Thyroid gland (tissue), 4 donors: ENCODE measurements at regions not wholly inside any gene's neighbourhood (a gene's known extent, or its start where the extent isn't known, plus 50 kb on each side); places are given as distances from the start of the nearest gene placed in this dataset.

Experiments
- CTCF ChIP-seq, 6 experiments: fragments of 200-600 bp in 3 of 6; fragments of 450-650 bp in 3 of 6; sonication (generic) in 3 of 6; IDR thresholded peaks; one replicate each; pipeline ENCODE4 v1.5.1; 2016 to 2019; ENCODE audit warnings: antibody characterized with exemption in 6 of 6, mild to moderate bottlenecking in 2 of 6, inconsistent platforms in 1 of 6, moderate library complexity in 1 of 6
- POLR2A ChIP-seq, 2 donors: fragments of 450-650 bp; IDR thresholded peaks; one replicate each; pipeline ENCODE4 v1.6.1; 2017; ENCODE audit warnings: antibody characterized with exemption in 2 of 2, mild to moderate bottlenecking in 2 of 2, moderate library complexity in 1 of 2

DNA sequence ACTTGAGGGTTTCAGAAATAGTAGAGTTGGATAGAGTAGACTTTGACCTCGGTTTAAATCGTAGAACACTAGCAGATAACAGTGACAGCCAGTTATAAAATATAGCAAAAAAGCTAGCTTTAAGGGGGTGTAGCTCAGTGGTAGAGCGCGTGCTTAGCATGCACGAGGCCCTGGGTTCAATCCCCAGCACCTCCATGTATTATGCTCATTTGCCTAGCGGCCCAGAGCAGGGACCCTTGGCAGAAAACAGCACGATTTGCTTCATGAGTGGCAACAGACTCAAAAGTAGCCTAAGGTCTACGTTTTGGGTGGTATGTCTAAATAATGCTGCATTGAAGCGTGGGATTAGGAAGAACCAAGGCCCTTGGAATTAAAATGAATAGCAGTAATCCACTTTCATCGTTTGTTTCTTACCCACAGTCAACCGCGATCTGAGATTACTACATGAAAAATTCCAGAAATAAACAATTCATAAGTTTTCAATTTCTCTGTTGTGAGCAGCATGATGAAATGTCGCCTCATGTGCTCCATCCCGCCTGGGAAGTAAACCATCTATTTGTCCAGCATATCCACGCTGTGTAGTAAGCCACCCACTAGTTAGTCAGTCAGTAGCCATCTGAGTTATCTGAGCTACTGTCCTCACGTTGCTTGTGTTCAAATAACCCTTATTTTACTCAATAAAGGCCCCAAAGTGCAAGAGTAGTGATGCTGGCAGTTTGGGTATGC is 184.9 kb downstream of the GPX5 start:
- TF ChIP-seq CTCF (IDR thresholded peaks at IDR 0.05) (no peak), POLR2A (IDR thresholded peaks at IDR 0.05) (no peak)
